ENCODE measurements at regions not wholly inside any gene's neighbourhood (a gene's known extent, or its start where the extent isn't known, plus 50 kb on each side); places are given as distances from the start of the nearest gene placed in this dataset.
"Not testable (repeated sequence)": the region's sequence is repeated elsewhere in the genome, so short reads cannot be mapped to it uniquely, and the experiment has no call there.

DNA sequence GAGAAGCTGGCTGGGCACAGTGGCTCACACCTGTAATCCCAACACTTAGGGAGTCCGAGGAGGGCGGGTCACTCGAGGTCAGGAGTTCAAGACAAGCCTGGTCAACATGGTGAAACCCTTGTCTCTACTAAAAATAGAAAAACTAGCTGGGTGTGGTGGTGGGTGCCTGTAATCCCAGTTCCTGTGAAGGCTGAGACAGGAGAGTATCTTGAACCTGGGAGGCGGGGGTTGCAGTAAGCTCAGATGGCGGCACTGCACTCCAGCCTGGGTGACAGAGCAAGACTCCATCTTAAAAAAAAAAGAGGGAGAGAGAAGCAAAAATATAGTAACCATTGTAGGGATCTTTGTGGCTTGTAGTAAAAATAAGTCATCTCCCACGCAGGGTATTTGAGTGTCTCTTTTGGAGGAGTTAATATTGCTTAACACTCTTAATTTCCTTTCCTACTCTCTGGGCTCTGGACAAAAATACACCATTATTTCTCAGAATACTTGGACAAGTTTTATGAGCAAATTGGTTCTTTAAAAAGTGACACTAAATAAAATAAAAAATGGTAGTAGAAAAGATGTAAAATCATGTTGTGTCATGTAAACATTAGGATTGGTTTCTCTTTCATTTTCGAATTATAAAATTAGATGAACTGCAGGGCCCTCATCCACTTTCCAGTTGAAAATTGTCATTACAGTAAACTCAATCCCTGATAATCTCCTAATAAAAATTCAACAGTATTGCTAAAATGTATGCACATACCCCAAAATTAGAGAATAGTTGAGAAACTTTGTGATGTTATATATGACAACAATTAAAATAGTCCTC lies 61.1 kb upstream of the C12orf71 start:
- no peak overlapping the region for H2AK5ac ChIP-seq (ENCODE audit: insufficient read length, low read length)
- H3T11ph ChIP-seq (ENCODE audit: low read length): no peak overlapping the region
- H3K9me3 Mint-ChIP-seq: no peaks in the 10 kb centered on the region
- no peaks in the 10 kb centered on the region for H3K79me1 ChIP-seq (ENCODE audit: insufficient read depth, low read depth, low read length, poor library complexity, severe bottlenecking)
- no peak overlapping the region for H3K56ac ChIP-seq (ENCODE audit: insufficient read length, low read depth, low read length)
- H4K91ac ChIP-seq (ENCODE audit: insufficient read length, low read depth, low read length): no peak overlapping the region
- H2BK15ac ChIP-seq (ENCODE audit: low read depth, low read length): no peak overlapping the region
- H2BK5ac ChIP-seq (ENCODE audit: insufficient read length, low read length): no peak overlapping the region
- H3K27ac ChIP-seq (ENCODE audit: insufficient read length, low read depth, low read length): no peak overlapping the region
- no peaks in the 10 kb centered on the region for H3K27me3 Mint-ChIP-seq (ENCODE audit: low read depth)
- TF ChIP-seq, protein P1, sequence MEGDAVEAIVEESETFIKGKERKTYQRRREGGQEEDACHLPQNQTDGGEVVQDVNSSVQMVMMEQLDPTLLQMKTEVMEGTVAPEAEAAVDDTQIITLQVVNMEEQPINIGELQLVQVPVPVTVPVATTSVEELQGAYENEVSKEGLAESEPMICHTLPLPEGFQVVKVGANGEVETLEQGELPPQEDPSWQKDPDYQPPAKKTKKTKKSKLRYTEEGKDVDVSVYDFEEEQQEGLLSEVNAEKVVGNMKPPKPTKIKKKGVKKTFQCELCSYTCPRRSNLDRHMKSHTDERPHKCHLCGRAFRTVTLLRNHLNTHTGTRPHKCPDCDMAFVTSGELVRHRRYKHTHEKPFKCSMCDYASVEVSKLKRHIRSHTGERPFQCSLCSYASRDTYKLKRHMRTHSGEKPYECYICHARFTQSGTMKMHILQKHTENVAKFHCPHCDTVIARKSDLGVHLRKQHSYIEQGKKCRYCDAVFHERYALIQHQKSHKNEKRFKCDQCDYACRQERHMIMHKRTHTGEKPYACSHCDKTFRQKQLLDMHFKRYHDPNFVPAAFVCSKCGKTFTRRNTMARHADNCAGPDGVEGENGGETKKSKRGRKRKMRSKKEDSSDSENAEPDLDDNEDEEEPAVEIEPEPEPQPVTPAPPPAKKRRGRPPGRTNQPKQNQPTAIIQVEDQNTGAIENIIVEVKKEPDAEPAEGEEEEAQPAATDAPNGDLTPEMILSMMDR (conservative IDR thresholded peaks at IDR 0.05): no peak
- no peak overlapping the region for H3K9ac ChIP-seq (ENCODE audit: extremely low read depth, insufficient read length, low read length)
- H3K4me1 ChIP-seq (ENCODE audit: insufficient read depth, low read length): no peaks in the 10 kb centered on the region
- no peak overlapping the region for H3K14ac ChIP-seq (ENCODE audit: insufficient read depth, low read length)
- no peaks in the 10 kb centered on the region for H3K27me3 ChIP-seq (ENCODE audit: insufficient read depth, low read length)
- no peak overlapping the region for H2AFZ ChIP-seq (ENCODE audit: low read length)
- H4K8ac ChIP-seq (replicated peaks; ENCODE audit: insufficient read length, low read depth, low read length): no peak overlapping the region
- H3K4me1 Mint-ChIP-seq: peaks cover 19 to 26% of the 10 kb centered on the region in 2 experiments
- H4K5ac ChIP-seq (ENCODE audit: insufficient read length, low read depth, low read length): no peak overlapping the region
- H3K23ac ChIP-seq (ENCODE audit: insufficient read length, low read depth, low read length): no peak overlapping the region
- H3K4me2 ChIP-seq (ENCODE audit: insufficient read depth, insufficient read length, low read length): no peak overlapping the region
- H3K79me2 ChIP-seq (ENCODE audit: insufficient read depth, low read length): no peaks in the 10 kb centered on the region
- no peaks in the 10 kb centered on the region for H4K20me1 ChIP-seq (ENCODE audit: control insufficient read depth, insufficient read depth, insufficient read length)
- H3K23me2 ChIP-seq (ENCODE audit: insufficient read length, low read depth, low read length, poor library complexity, severe bottlenecking): no peaks in the 10 kb centered on the region
- H3K9me3 ChIP-seq (ENCODE audit: control insufficient read depth, low read depth, low read length): no peaks in the 10 kb centered on the region
- H3K27ac Mint-ChIP-seq: no peak overlapping the region
- DNase-seq: no peak
- H3K4ac ChIP-seq (ENCODE audit: low read depth, low read length): no peak overlapping the region
- no peak overlapping the region for H3K18ac ChIP-seq (ENCODE audit: insufficient read length, low read depth, low read length)
- no peak overlapping the region for H3K4me3 Mint-ChIP-seq
- no peak overlapping the region for H2BK120ac ChIP-seq (ENCODE audit: low read depth, low read length, poor library complexity, severe bottlenecking)
- WGBS (ENCODE audit: extremely low coverage, insufficient read length, low lambda C conversion rate): no CpG with 5 or more reads among the region's 7 CpGs
- no peaks in the 10 kb centered on the region for H3K36me3 Mint-ChIP-seq (ENCODE audit: insufficient read depth in 1 of 3, low read depth in 3 of 3)
- no peak overlapping the region for H2BK20ac ChIP-seq (ENCODE audit: low read depth, low read length, poor library complexity, severe bottlenecking)
- no peak overlapping the region for H2BK12ac ChIP-seq (ENCODE audit: insufficient read length, low read depth, low read length)

DNA sequence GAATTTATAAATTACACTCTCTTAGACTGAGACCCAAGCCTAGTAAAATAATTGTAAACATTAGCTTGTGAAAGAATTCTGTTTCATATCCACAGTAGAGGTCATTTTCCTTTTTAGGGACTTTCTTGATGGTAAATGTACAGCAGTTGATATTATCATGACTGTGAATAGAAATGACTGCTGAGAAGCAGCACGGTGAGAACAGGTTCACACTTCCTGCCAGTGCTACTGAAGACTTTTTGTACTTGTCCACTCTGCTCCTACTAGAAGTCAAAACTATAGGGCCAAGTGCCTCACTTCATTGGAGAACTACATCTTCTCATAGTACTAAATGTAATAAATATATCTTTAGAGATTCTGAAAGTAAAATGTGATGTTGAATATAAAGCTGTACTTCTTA lies 63.3 kb upstream of the C12orf71 start:
- H3K79me1 ChIP-seq (ENCODE audit: insufficient read depth, low read depth, low read length, poor library complexity, severe bottlenecking); H4K91ac ChIP-seq (ENCODE audit: insufficient read length, low read depth, low read length); H4K5ac ChIP-seq (ENCODE audit: insufficient read length, low read depth, low read length); DNase-seq; H3K27me3 Mint-ChIP-seq (ENCODE audit: low read depth); H3K27ac Mint-ChIP-seq; H3K14ac ChIP-seq (ENCODE audit: insufficient read depth, low read length); H4K8ac ChIP-seq (replicated peaks; ENCODE audit: insufficient read length, low read depth, low read length); H2BK15ac ChIP-seq (ENCODE audit: low read depth, low read length); H3T11ph ChIP-seq (ENCODE audit: low read length); H2AK5ac ChIP-seq (ENCODE audit: insufficient read length, low read length); H3K9ac ChIP-seq (ENCODE audit: extremely low read depth, insufficient read length, low read length); H3K9me3 Mint-ChIP-seq; H3K23ac ChIP-seq (ENCODE audit: insufficient read length, low read depth, low read length); H4K20me1 ChIP-seq (ENCODE audit: control insufficient read depth, insufficient read depth, insufficient read length); H3K4me3 Mint-ChIP-seq; H3K4ac ChIP-seq (ENCODE audit: low read depth, low read length); H2BK20ac ChIP-seq (ENCODE audit: low read depth, low read length, poor library complexity, severe bottlenecking); H2BK12ac ChIP-seq (ENCODE audit: insufficient read length, low read depth, low read length); H3K9me3 ChIP-seq (ENCODE audit: control insufficient read depth, low read depth, low read length); H3K4me1 ChIP-seq (ENCODE audit: insufficient read depth, low read length); H3K4me2 ChIP-seq (ENCODE audit: insufficient read depth, insufficient read length, low read length); H3K27me3 ChIP-seq (ENCODE audit: insufficient read depth, low read length); H3K27ac ChIP-seq (ENCODE audit: insufficient read length, low read depth, low read length); H3K56ac ChIP-seq (ENCODE audit: insufficient read length, low read depth, low read length); H2BK120ac ChIP-seq (ENCODE audit: low read depth, low read length, poor library complexity, severe bottlenecking); H2AFZ ChIP-seq (ENCODE audit: low read length); H3K18ac ChIP-seq (ENCODE audit: insufficient read length, low read depth, low read length); H2BK5ac ChIP-seq (ENCODE audit: insufficient read length, low read length); H3K79me2 ChIP-seq (ENCODE audit: insufficient read depth, low read length); H3K23me2 ChIP-seq (ENCODE audit: insufficient read length, low read depth, low read length, poor library complexity, severe bottlenecking); H3K36me3 Mint-ChIP-seq (ENCODE audit: insufficient read depth in 1 of 3, low read depth in 3 of 3): not testable (repeated sequence)
- no CpG with 5 or more reads among the region's 1 CpG for WGBS (ENCODE audit: extremely low coverage, insufficient read length, low lambda C conversion rate)
- peaks cover 23 to 30% of the 10 kb centered on the region in 2 experiments for H3K4me1 Mint-ChIP-seq
